HepG2 (cell line): ENCODE measurements at regions not wholly inside any gene's neighbourhood (a gene's known extent, or its start where the extent isn't known, plus 50 kb on each side); places are given as distances from the start of the nearest gene placed in this dataset.

Experiments used
- ARID5B ChIP-seq: IDR thresholded peaks from 2 replicates; pipeline ENCODE4 v1.4.0; 2020; ENCODE audit warnings: mild to moderate bottlenecking, missing genetic modification reagents
- NFYC ChIP-seq: IDR thresholded peaks from 2 replicates; pipeline ENCODE4 v1.6.1; 2016; ENCODE audit warnings: missing genetic modification reagents, missing compliant biosample characterization
- PAXIP1 ChIP-seq: sonication (generic); formaldehyde crosslinking; conservative IDR thresholded peaks from 2 replicates; pipeline ENCODE4 v1.4.0; 2020; ENCODE audit warnings: mild to moderate bottlenecking, missing genetic modification reagents, moderate library complexity
- RERE ChIP-seq: IDR thresholded peaks from 2 replicates; pipeline ENCODE4 v1.6.1; 2016; ENCODE audit warnings: low read depth, missing genetic modification reagents, missing compliant biosample characterization
- SP140L ChIP-seq: sonication (generic); formaldehyde crosslinking; IDR thresholded peaks from 2 replicates; pipeline ENCODE4 v1.4.0; 2020; ENCODE audit warnings: missing genetic modification reagents, borderline replicate concordance
- THAP7 ChIP-seq: sonication (generic); formaldehyde crosslinking; IDR thresholded peaks from 2 replicates; pipeline ENCODE4 v1.8.1; 2023; ENCODE audit warnings: mild to moderate bottlenecking, missing genetic modification reagents
- YY1 ChIP-seq: IDR thresholded peaks from 2 replicates; pipeline ENCODE4 v1.6.1; 2011; ENCODE audit warnings: low read length, low read depth, moderate library complexity, mild to moderate bottlenecking; ENCODE audit not compliant: insufficient read depth, insufficient replicate concordance
- ZEB1 ChIP-seq: IDR thresholded peaks from 2 replicates; pipeline ENCODE4 v1.6.1; 2012; ENCODE audit warnings: mild to moderate bottlenecking, low read depth, inconsistent platforms; ENCODE audit not compliant: insufficient replicate concordance
- ZHX1 ChIP-seq: sonication (generic); formaldehyde crosslinking; IDR thresholded peaks from 2 replicates; pipeline ENCODE4 v1.8.1; 2022; ENCODE audit warnings: low read depth, mild to moderate bottlenecking, missing genetic modification reagents
- ZNF775 ChIP-seq: sonication (generic); formaldehyde crosslinking; IDR thresholded peaks from 2 replicates; pipeline ENCODE4 v1.4.0; 2020; ENCODE audit warnings: missing genetic modification reagents, mild to moderate bottlenecking, moderate library complexity, borderline replicate concordance

GRCh38 chr9:94166236-94166975 lies 82.1 kb downstream of the PTPDC1 start (continued):
- TF ChIP-seq RERE (CRISPR knock-in tag): no peak
- TF ChIP-seq NFYC (CRISPR knock-in tag): peak; percentile 90
- no peak for TF ChIP-seq ZNF775 (CRISPR knock-in tag)
- peak; percentile 15; the same call in 1 of the 2 replicates for TF ChIP-seq ZHX1
- TF ChIP-seq YY1: peak; percentile 79
- no peak for TF ChIP-seq ARID5B (CRISPR knock-in tag)
- no peak for TF ChIP-seq SP140L (CRISPR knock-in tag)
- TF ChIP-seq ZEB1: peak; percentile 26
- no peak for TF ChIP-seq THAP7 (CRISPR knock-in tag)
- TF ChIP-seq PAXIP1 (CRISPR knock-in tag): peak; percentile 30; the same call in 1 of the 2 replicates
